A172 (cell line): ENCODE measurements at regions not wholly inside any gene's neighbourhood (a gene's known extent, or its start where the extent isn't known, plus 50 kb on each side); places are given as distances from the start of the nearest gene placed in this dataset.
"Not testable (repeated sequence)": the region's sequence is repeated elsewhere in the genome, so short reads cannot be mapped to it uniquely, and the experiment has no call there.

Experiments
- DNase-seq: peaks from one replicate; pipeline ENCODE4 v3.0.0-alpha.2; 2015; ENCODE audit warnings: low spot score

- DNase-seq = no peak
These were observed 75.5 kb upstream of the ATP5MC3 start for GRCh38 chr2:175256806-175257585.

- DNase-seq = not testable (repeated sequence)
These were observed 74.9 kb upstream of the ATP5MC3 start for GRCh38 chr2:175256391-175256790.

- DNase-seq = no peak
These were observed 72.4 kb upstream of the ATP5MC3 start for GRCh38 chr2:175253871-175254270.

- peak; percentile 24 for DNase-seq
These were observed 70.0 kb upstream of the ATP5MC3 start for GRCh38 chr2:175251425-175252041.

- no peak for DNase-seq
These were observed 65.6 kb upstream of the ATP5MC3 start for GRCh38 chr2:175247159-175247558.

GRCh38 chr2:175244697-175245096 lies 63.2 kb upstream of the ATP5MC3 start:
- DNase-seq = no peak

- no peak for DNase-seq
These were observed 60.2 kb upstream of the ATP5MC3 start for GRCh38 chr2:175241691-175242090.

- not testable (repeated sequence) for DNase-seq
These were observed 58.5 kb upstream of the ATP5MC3 start for GRCh38 chr2:175240033-175240432.

GRCh38 chr2:175236930-175237329 lies 55.4 kb upstream of the ATP5MC3 start:
- no peak for DNase-seq

GRCh38 chr2:175234650-175235049 lies 53.1 kb upstream of the ATP5MC3 start:
- no peak for DNase-seq

GRCh38 chr2:175234153-175234552 lies 52.6 kb upstream of the ATP5MC3 start:
- peak; percentile 14 for DNase-seq

- peak; percentile 80 for DNase-seq
These were observed 51.7 kb upstream of the ATP5MC3 start for GRCh38 chr2:175233135-175233719.
